ENCODE measurements at regions not wholly inside any gene's neighbourhood (a gene's known extent, or its start where the extent isn't known, plus 50 kb on each side); places are given as distances from the start of the nearest gene placed in this dataset.

DNA sequence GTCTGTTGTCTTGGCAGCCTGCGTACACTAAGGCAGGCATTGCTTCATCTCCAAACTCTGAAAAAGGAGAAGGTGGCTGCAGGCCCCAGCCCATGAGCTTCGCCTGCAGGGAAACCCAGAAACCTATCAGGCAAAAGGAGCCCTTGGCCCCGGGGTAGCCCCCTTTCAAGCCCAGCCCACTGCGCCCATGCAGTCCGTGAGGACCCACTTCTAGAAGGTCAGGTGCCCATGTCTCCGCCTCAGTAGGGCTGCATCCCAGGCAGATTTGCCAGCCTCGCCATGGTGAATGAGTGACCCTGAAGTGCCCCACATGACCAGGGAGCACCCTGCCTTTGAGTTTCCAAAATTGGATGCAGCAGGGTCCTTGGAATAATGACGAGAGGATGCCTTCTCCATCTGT, 1158.4 kb downstream of the BRD1 start:
- Mint-ChIP-seq H3K27ac (ENCODE audit: unreplicated experiment) (peak overlapping the region; percentile 75), H3K36me3 (ENCODE audit: low read depth) (peaks cover 33% of the 10 kb centered on the region), H3K4me1 (peaks cover 13% of the 10 kb centered on the region), H3K27me3 (ENCODE audit: low read depth) (no peaks in the 10 kb centered on the region), H3K9me3 (peaks cover 6% of the 10 kb centered on the region), H3K4me3 (no peak overlapping the region)
- TF ChIP-seq CTCF (conservative IDR thresholded peaks at IDR 0.05), result no peak
- DNase-seq (ENCODE audit: low read depth, low spot score), result no peak

DNA sequence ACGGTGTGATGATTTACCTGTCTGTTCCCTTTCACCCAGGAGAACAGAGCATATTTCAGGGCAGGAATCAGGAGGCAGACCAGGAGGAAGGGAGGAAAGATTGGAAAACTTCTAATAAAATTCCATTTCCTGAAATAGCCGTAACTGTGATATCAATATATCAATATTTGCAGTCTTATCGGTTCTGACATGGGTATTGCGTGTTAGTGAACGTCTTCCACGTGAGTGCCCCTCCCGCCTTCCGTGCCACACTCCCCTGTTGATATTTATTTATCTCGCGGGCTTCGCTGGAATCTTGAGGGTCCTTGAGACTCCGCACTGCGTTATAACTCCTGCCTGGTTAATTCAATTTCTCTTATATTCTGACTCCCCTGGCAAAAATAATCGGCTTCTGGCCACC, 1160.4 kb downstream of the BRD1 start:
- no peak for TF ChIP-seq CTCF (conservative IDR thresholded peaks at IDR 0.05)
- H3K27ac Mint-ChIP-seq (ENCODE audit: unreplicated experiment), result no peak overlapping the region
- peaks cover 28% of the 10 kb centered on the region for H3K36me3 Mint-ChIP-seq (ENCODE audit: low read depth)
- no peak overlapping the region for H3K4me3 Mint-ChIP-seq
- peaks cover 13% of the 10 kb centered on the region for H3K4me1 Mint-ChIP-seq
- H3K9me3 Mint-ChIP-seq, result peaks cover 8% of the 10 kb centered on the region
- no peaks in the 10 kb centered on the region for H3K27me3 Mint-ChIP-seq (ENCODE audit: low read depth)
- no peak for DNase-seq (ENCODE audit: low read depth, low spot score)

DNA sequence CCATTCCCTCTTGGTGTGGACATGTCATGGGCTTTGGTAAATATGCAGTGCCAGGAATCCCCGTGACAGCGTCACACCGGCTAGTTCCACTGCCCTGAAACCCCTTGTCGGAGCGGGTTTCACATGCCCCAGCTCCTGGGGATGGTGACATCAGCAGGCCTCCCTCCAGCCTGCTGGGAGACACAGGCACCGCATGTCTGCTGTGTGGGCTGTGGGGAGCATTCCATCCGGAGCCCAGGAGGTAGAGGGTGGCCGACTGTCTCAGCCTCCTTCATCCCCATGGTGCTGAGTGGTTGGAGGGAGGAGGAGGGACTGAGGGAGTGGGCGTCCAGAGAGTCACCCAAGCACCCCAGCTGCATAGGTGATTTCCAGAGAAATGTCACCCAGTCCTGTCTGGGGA, 1161.1 kb downstream of the BRD1 start:
- H3K27ac Mint-ChIP-seq (ENCODE audit: unreplicated experiment), result no peak overlapping the region
- DNase-seq (ENCODE audit: low read depth, low spot score), result no peak
- H3K4me1 Mint-ChIP-seq, result peaks cover 13% of the 10 kb centered on the region
- no peak for TF ChIP-seq CTCF (conservative IDR thresholded peaks at IDR 0.05)
- H3K9me3 Mint-ChIP-seq, result peaks cover 6% of the 10 kb centered on the region
- H3K4me3 Mint-ChIP-seq, result no peak overlapping the region
- no peaks in the 10 kb centered on the region for H3K27me3 Mint-ChIP-seq (ENCODE audit: low read depth)
- H3K36me3 Mint-ChIP-seq (ENCODE audit: low read depth), result peaks cover 23% of the 10 kb centered on the region

- Mint-ChIP-seq H3K36me3 (ENCODE audit: low read depth) (peaks cover 21% of the 10 kb centered on the region), H3K27ac (ENCODE audit: unreplicated experiment) (no peak overlapping the region), H3K9me3 (peaks cover 6% of the 10 kb centered on the region), H3K27me3 (ENCODE audit: low read depth) (no peaks in the 10 kb centered on the region), H3K4me1 (peaks cover 11% of the 10 kb centered on the region), H3K4me3 (no peak overlapping the region)
- DNase-seq (ENCODE audit: low read depth, low spot score), result no peak
- no peak for TF ChIP-seq CTCF (conservative IDR thresholded peaks at IDR 0.05)
Measured at GRCh38 chr22:48665311-48665995, 1162.2 kb downstream of the BRD1 start.

GRCh38 chr22:48664586-48664985, 1163.1 kb downstream of the BRD1 start:
- TF ChIP-seq CTCF (conservative IDR thresholded peaks at IDR 0.05), result no peak
- H3K4me1 Mint-ChIP-seq, result peaks cover 2% of the 10 kb centered on the region
- H3K9me3 Mint-ChIP-seq, result peaks cover 6% of the 10 kb centered on the region
- H3K4me3 Mint-ChIP-seq, result no peak overlapping the region
- H3K27me3 Mint-ChIP-seq (ENCODE audit: low read depth), result no peaks in the 10 kb centered on the region
- H3K27ac Mint-ChIP-seq (ENCODE audit: unreplicated experiment), result no peak overlapping the region
- peaks cover 21% of the 10 kb centered on the region for H3K36me3 Mint-ChIP-seq (ENCODE audit: low read depth)
- no peak for DNase-seq (ENCODE audit: low read depth, low spot score)

Measured in neural crest cell (in vitro differentiated cells).